ENCODE measurements at regions not wholly inside any gene's neighbourhood (a gene's known extent, or its start where the extent isn't known, plus 50 kb on each side); places are given as distances from the start of the nearest gene placed in this dataset.

- dilution Hi-C loops (cut with MboI; ENCODE audit: extremely low pct_ligation_motif_present, low sequenced_read_pairs) = no loop called here
- no peak overlapping the region for H2AFZ ChIP-seq (ENCODE audit: low read depth, low read length)
- H3K9me3 ChIP-seq (replicated peaks; ENCODE audit: control insufficient read depth, insufficient read depth, low read length) = no peaks in the 10 kb centered on the region
- H3K36me3 ChIP-seq (ENCODE audit: control insufficient read depth in 2 of 2, extremely low read depth in 1 of 2, insufficient read depth in 2 of 2, low read length in 2 of 2) = no peaks in the 10 kb centered on the region
- intact Hi-C loops (cut with micrococcal nuclease) = no loop called here
- FAIRE-seq (no peak), DNase-seq (ENCODE audit: low read depth, low spot score) (no peak)
- H3K4me3 ChIP-seq (replicated peaks in 1 of 3; ENCODE audit: insufficient read depth in 1 of 3, low read depth in 1 of 3, low read length in 3 of 3) = no peak overlapping the region
- ChIA-PET POLR2A (no interaction called here), CTCF (no interaction called here)
- BruUV-seq (replicated peaks) = no TSS peak
- no peak overlapping the region for H3K9ac ChIP-seq (replicated peaks; ENCODE audit: extremely low read depth, insufficient read depth, low read length)
- H3K27me3 ChIP-seq (ENCODE audit: control insufficient read depth in 2 of 2, insufficient read depth in 2 of 2, low read length in 2 of 2) = no peaks in the 10 kb centered on the region
- no peaks in the 10 kb centered on the region for H3K4me1 ChIP-seq (ENCODE audit: control insufficient read depth, extremely low read depth, insufficient read depth, low read length)
- no peaks in the 10 kb centered on the region for H4K20me1 ChIP-seq (replicated peaks; ENCODE audit: control insufficient read depth, extremely low read depth, insufficient read depth, low read length)
- no peaks in the 10 kb centered on the region for H3K9me1 ChIP-seq (replicated peaks; ENCODE audit: control insufficient read depth, extremely low read depth, insufficient read depth, low read length)
- H3K4me2 ChIP-seq (ENCODE audit: insufficient read depth, low read length) = no peak overlapping the region
- H3K79me2 ChIP-seq (ENCODE audit: control insufficient read depth, insufficient read depth, low read length) = no peaks in the 10 kb centered on the region
- TF ChIP-seq POLR2A (IDR thresholded peaks at IDR 0.05; ENCODE audit: low read depth, low read length) = no peak
- TF ChIP-seq GATA2 (IDR thresholded peaks at IDR 0.05; ENCODE audit: insufficient read depth, insufficient read length, low read depth, low read length) = no peak
- TF ChIP-seq POLR2AphosphoS5 (IDR thresholded peaks at IDR 0.05; ENCODE audit: insufficient read depth, low read depth, low read length) = no peak
- TF ChIP-seq EZH2 (IDR thresholded peaks at IDR 0.05; ENCODE audit: borderline replicate concordance, low read depth, low read length, severe bottlenecking) = no peak
- no peak for TF ChIP-seq CTCF (IDR thresholded peaks at IDR 0.05; ENCODE audit: extremely low read depth in 1 of 2, insufficient read depth in 1 of 2, low read depth in 1 of 2, low read length in 2 of 2)
- TF ChIP-seq JUN (IDR thresholded peaks at IDR 0.05; ENCODE audit: borderline replicate concordance, insufficient read depth, insufficient read length, low read depth) = no peak
- TF ChIP-seq MYC (IDR thresholded peaks at IDR 0.05; ENCODE audit: low read depth, low read length) = no peak
- TF ChIP-seq FOS (IDR thresholded peaks at IDR 0.05; ENCODE audit: borderline replicate concordance, insufficient read depth, low read length) = no peak
- no peak for TF ChIP-seq MAX (IDR thresholded peaks at IDR 0.05; ENCODE audit: insufficient read depth, insufficient read length)
- no peak overlapping the region for H3K27ac ChIP-seq (ENCODE audit: insufficient read depth, low read depth, low read length)
Measured at GRCh38 chr3:164912916-164913315, 165.4 kb downstream of the SI start.

Data from endothelial cell of umbilical vein (primary cell).